Neural progenitor cell (in vitro differentiated cells): ENCODE measurements at regions not wholly inside any gene's neighbourhood (a gene's known extent, or its start where the extent isn't known, plus 50 kb on each side); places are given as distances from the start of the nearest gene placed in this dataset.

Source experiments
- DNase-seq: peaks from one replicate; pipeline ENCODE4 v3.0.0-alpha.2; 2016; ENCODE audit warnings: low spot score
- H2AFZ ChIP-seq: fragments of 200-600 bp; sonication (generic); replicated peaks from 2 replicates; pipeline ENCODE4 v1.6.1; 2016; ENCODE audit warnings: antibody characterized with exemption
- H3F3A ChIP-seq: fragments of 200-600 bp; sonication (generic); 2 replicates; pipeline ENCODE4 v1.6.1; 2016; ENCODE audit warnings: antibody characterized with exemption, low read depth
- H3K27ac ChIP-seq: fragments of 200-600 bp; sonication (generic); 2 replicates; pipeline ENCODE4 v1.5.1; 2016; ENCODE audit warnings: mild to moderate bottlenecking
- H3K27me3 ChIP-seq: fragments of 200-600 bp; sonication (generic); 2 replicates; pipeline ENCODE4 v1.6.1; 2016; ENCODE audit warnings: mild to moderate bottlenecking, moderate library complexity
- H3K36me3 ChIP-seq: fragments of 200-600 bp; sonication (generic); 2 replicates; pipeline ENCODE4 v1.5.1; 2016
- H3K4me1 ChIP-seq: fragments of 200-600 bp; sonication (generic); 2 replicates; pipeline ENCODE4 v1.6.1; 2016; ENCODE audit warnings: mixed run types
- H3K4me2 ChIP-seq: fragments of 200-600 bp; sonication (generic); 2 replicates; pipeline ENCODE4 v1.6.1; 2016
- H3K4me3 ChIP-seq: fragments of 200-600 bp; sonication (generic); 2 replicates; pipeline ENCODE4 v1.5.1; 2016
- H3K79me2 ChIP-seq: fragments of 200-600 bp; sonication (generic); 2 replicates; pipeline ENCODE4 v1.6.1; 2016; ENCODE audit warnings: low read depth
- H3K9ac ChIP-seq: fragments of 200-600 bp; sonication (generic); 2 replicates; pipeline ENCODE4 v1.6.1; 2016
- H3K9me3 ChIP-seq: fragments of 200-600 bp; sonication (generic); 2 replicates; pipeline ENCODE4 v1.5.1; 2016; ENCODE audit warnings: low read depth
- H4K20me1 ChIP-seq: fragments of 200-600 bp; sonication (generic); 2 replicates; pipeline ENCODE4 v1.6.1; 2016; ENCODE audit warnings: low read depth
- H3K27ac Mint-ChIP-seq: 3 replicates; pipeline ENCODE4 v1.8.0; 2021; ENCODE audit warnings: mixed read lengths
- H3K27me3 Mint-ChIP-seq: 2 replicates; pipeline ENCODE4 v1.8.0; 2022; ENCODE audit warnings: low read depth, mild to moderate bottlenecking, inconsistent platforms, moderate library complexity, mixed read lengths; ENCODE audit not compliant: insufficient read depth
- H3K36me3 Mint-ChIP-seq: 3 replicates; pipeline ENCODE4 v1.8.0; 2021; ENCODE audit warnings: mixed read lengths
- H3K4me1 Mint-ChIP-seq: 3 replicates; pipeline ENCODE4 v1.8.0; 2021; ENCODE audit warnings: mixed read lengths
- H3K4me3 Mint-ChIP-seq: 3 replicates; pipeline ENCODE4 v1.8.0; 2021; ENCODE audit warnings: mild to moderate bottlenecking, moderate library complexity, mixed read lengths
- H3K9me3 Mint-ChIP-seq: 3 replicates; pipeline ENCODE4 v1.8.0; 2020; ENCODE audit warnings: mixed read lengths
- EZH2 ChIP-seq: fragments of 200-600 bp; sonication (generic); IDR thresholded peaks from 2 replicates; pipeline ENCODE4 v1.6.1; 2017; ENCODE audit warnings: antibody characterized with exemption, mild to moderate bottlenecking, moderate library complexity
- EZH2phosphoT487 ChIP-seq: fragments of 200-600 bp; sonication (generic); IDR thresholded peaks from 2 replicates; pipeline ENCODE4 v1.6.1; 2017; ENCODE audit warnings: antibody characterized with exemption
- TF ChIP-seq, protein P1 (sequence below): fragments of 200-600 bp; sonication (generic); IDR thresholded peaks from 2 replicates; pipeline ENCODE4 v1.5.1; 2017; ENCODE audit warnings: antibody characterized with exemption, mild to moderate bottlenecking

GRCh38 chr7:116425647-116426209, 73.8 kb upstream of the CAV2 start:
- no peaks in the 10 kb centered on the region for H3K9me3 Mint-ChIP-seq
- TF ChIP-seq, protein P1, sequence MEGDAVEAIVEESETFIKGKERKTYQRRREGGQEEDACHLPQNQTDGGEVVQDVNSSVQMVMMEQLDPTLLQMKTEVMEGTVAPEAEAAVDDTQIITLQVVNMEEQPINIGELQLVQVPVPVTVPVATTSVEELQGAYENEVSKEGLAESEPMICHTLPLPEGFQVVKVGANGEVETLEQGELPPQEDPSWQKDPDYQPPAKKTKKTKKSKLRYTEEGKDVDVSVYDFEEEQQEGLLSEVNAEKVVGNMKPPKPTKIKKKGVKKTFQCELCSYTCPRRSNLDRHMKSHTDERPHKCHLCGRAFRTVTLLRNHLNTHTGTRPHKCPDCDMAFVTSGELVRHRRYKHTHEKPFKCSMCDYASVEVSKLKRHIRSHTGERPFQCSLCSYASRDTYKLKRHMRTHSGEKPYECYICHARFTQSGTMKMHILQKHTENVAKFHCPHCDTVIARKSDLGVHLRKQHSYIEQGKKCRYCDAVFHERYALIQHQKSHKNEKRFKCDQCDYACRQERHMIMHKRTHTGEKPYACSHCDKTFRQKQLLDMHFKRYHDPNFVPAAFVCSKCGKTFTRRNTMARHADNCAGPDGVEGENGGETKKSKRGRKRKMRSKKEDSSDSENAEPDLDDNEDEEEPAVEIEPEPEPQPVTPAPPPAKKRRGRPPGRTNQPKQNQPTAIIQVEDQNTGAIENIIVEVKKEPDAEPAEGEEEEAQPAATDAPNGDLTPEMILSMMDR = no peak
- TF ChIP-seq EZH2phosphoT487 = no peak
- TF ChIP-seq EZH2 = no peak
- H3K4me1 ChIP-seq = no peaks in the 10 kb centered on the region
- no peak overlapping the region for H3K4me3 Mint-ChIP-seq
- no peak overlapping the region for H3K4me3 ChIP-seq
- H3K4me2 ChIP-seq = no peak overlapping the region
- H3K9ac ChIP-seq = no peak overlapping the region
- H3K27ac ChIP-seq = no peak overlapping the region
- no peaks in the 10 kb centered on the region for H3K36me3 ChIP-seq
- no peak overlapping the region for H3K27ac Mint-ChIP-seq
- H3F3A ChIP-seq = no peaks in the 10 kb centered on the region
- H4K20me1 ChIP-seq = no peaks in the 10 kb centered on the region
- H2AFZ ChIP-seq = no peak overlapping the region
- H3K79me2 ChIP-seq = no peaks in the 10 kb centered on the region
- no peaks in the 10 kb centered on the region for H3K9me3 ChIP-seq
- H3K27me3 ChIP-seq = no peaks in the 10 kb centered on the region
- no peaks in the 10 kb centered on the region for H3K36me3 Mint-ChIP-seq
- H3K4me1 Mint-ChIP-seq = no peaks in the 10 kb centered on the region
- H3K27me3 Mint-ChIP-seq = peaks cover 2% of the 10 kb centered on the region
- DNase-seq = no peak

DNA sequence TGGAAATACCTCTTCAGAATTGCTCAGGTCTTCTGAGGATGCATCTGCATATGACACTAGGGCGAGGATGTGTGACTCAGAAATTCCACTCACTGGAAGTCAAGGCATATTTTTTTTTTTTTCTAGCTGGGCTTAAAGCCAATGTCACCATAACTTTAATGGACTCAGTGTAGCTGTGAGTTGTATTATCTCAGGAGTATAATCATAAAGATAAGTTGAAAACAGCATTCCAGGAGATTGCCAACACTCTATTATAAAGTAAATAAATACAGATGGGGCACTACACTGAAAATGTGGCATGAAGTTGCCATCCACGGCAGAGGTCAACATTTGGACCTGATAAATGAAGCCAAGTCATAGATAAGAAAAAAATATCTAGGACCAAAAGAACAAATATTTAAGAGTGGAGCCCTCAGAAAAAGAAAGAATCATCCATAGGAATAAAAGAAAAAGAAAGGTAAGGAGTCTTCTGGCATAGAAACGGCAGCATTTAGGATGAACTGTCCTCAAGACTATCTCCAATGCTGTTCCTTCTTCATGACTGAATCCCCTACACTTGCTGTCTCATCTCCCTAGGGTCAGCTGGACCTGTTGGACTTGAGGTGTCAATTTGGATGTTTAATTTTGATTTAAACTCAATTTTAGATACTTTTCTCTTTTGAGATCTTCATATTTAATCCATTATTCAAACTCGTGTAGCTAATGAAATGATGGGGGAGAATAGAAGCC, 72.9 kb upstream of the CAV2 start:
- H3K27me3 Mint-ChIP-seq = peaks cover 2% of the 10 kb centered on the region
- Histone ChIP-seq H3F3A (no peaks in the 10 kb centered on the region), H4K20me1 (no peaks in the 10 kb centered on the region), H3K27me3 (no peaks in the 10 kb centered on the region), H3K9ac (no peak overlapping the region), H3K4me1 (no peaks in the 10 kb centered on the region), H3K27ac (no peak overlapping the region), H3K79me2 (no peaks in the 10 kb centered on the region), H2AFZ (no peak overlapping the region), H3K36me3 (no peaks in the 10 kb centered on the region), H3K9me3 (no peaks in the 10 kb centered on the region), H3K4me3 (no peak overlapping the region), H3K4me2 (no peak overlapping the region)
- H3K36me3 Mint-ChIP-seq = no peaks in the 10 kb centered on the region
- H3K4me3 Mint-ChIP-seq = no peak overlapping the region
- no peak overlapping the region for H3K27ac Mint-ChIP-seq
- TF ChIP-seq, protein P1 = no peak
- TF ChIP-seq EZH2phosphoT487 (no peak), EZH2 (no peak)
- no peak for DNase-seq
- H3K9me3 Mint-ChIP-seq = no peaks in the 10 kb centered on the region
- no peaks in the 10 kb centered on the region for H3K4me1 Mint-ChIP-seq

GRCh38 chr7:116429986-116430619, 69.4 kb upstream of the CAV2 start:
- H3K9me3 ChIP-seq = no peaks in the 10 kb centered on the region
- no peak overlapping the region for H2AFZ ChIP-seq

More at GRCh38 chr7:116429986-116430619, 69.4 kb upstream of the CAV2 start:
- H3F3A ChIP-seq = no peaks in the 10 kb centered on the region
- no peak overlapping the region for H3K27ac ChIP-seq
- no peaks in the 10 kb centered on the region for H3K4me1 Mint-ChIP-seq
- no peaks in the 10 kb centered on the region for H3K27me3 ChIP-seq
- no peak overlapping the region for H3K4me3 ChIP-seq
- no peak for DNase-seq
- H4K20me1 ChIP-seq = no peaks in the 10 kb centered on the region
- H3K9me3 Mint-ChIP-seq = no peaks in the 10 kb centered on the region
- no peak overlapping the region for H3K4me3 Mint-ChIP-seq
- H3K36me3 Mint-ChIP-seq = no peaks in the 10 kb centered on the region
- no peak overlapping the region for H3K9ac ChIP-seq
- no peak overlapping the region for H3K27ac Mint-ChIP-seq
- H3K36me3 ChIP-seq = no peaks in the 10 kb centered on the region
- TF ChIP-seq EZH2phosphoT487 = no peak
- no peak for TF ChIP-seq EZH2
- TF ChIP-seq, protein P1 = no peak
- H3K4me2 ChIP-seq = no peak overlapping the region
- H3K27me3 Mint-ChIP-seq = peaks cover 2% of the 10 kb centered on the region
- H3K4me1 ChIP-seq = no peaks in the 10 kb centered on the region
- no peaks in the 10 kb centered on the region for H3K79me2 ChIP-seq
